Hepatocyte (in vitro differentiated cells): ENCODE measurements at regions not wholly inside any gene's neighbourhood (a gene's known extent, or its start where the extent isn't known, plus 50 kb on each side); places are given as distances from the start of the nearest gene placed in this dataset.
"Not testable (repeated sequence)": the region's sequence is repeated elsewhere in the genome, so short reads cannot be mapped to it uniquely, and the experiment has no call there.

Source experiments
- DNase-seq: peaks from one replicate; pipeline ENCODE4 v3.0.0-alpha.2; 2016; ENCODE audit warnings: low spot score
- H2AFZ ChIP-seq: fragments of 200-600 bp; sonication (generic); 2 replicates; pipeline ENCODE4 v1.6.0; 2016; ENCODE audit warnings: antibody characterized with exemption, mild to moderate bottlenecking
- H3K27ac ChIP-seq: fragments of 200-600 bp; sonication (generic); 2 replicates; pipeline ENCODE4 v1.5.1; 2016; ENCODE audit warnings: mild to moderate bottlenecking
- H3K27me3 ChIP-seq: fragments of 200-600 bp; sonication (generic); 2 replicates; pipeline ENCODE4 v1.6.1; 2016
- H3K36me3 ChIP-seq: fragments of 200-600 bp; sonication (generic); replicated peaks from 2 replicates; pipeline ENCODE4 v1.5.1; 2016; ENCODE audit warnings: low read depth; ENCODE audit not compliant: insufficient read depth
- H3K4me1 ChIP-seq: fragments of 200-600 bp; sonication (generic); 2 replicates; pipeline ENCODE4 v1.5.1; 2016; ENCODE audit warnings: mild to moderate bottlenecking, moderate library complexity; ENCODE audit not compliant: insufficient read depth
- H3K4me2 ChIP-seq: fragments of 200-600 bp; sonication (generic); 2 replicates; pipeline ENCODE4 v1.6.0; 2016
- H3K4me3 ChIP-seq: fragments of 200-600 bp; sonication (generic); 2 replicates; pipeline ENCODE4 v1.5.1; 2016; ENCODE audit warnings: mild to moderate bottlenecking
- H3K79me2 ChIP-seq: fragments of 200-600 bp; sonication (generic); 2 replicates; pipeline ENCODE4 v1.6.0; 2017; ENCODE audit warnings: mild to moderate bottlenecking
- H3K9me2 ChIP-seq: fragments of 200-600 bp; sonication (generic); replicated peaks from 2 replicates; pipeline ENCODE4 v1.6.0; 2017; ENCODE audit warnings: mild to moderate bottlenecking; ENCODE audit not compliant: insufficient read depth
- H3K9me3 ChIP-seq: fragments of 200-600 bp; sonication (generic); 2 replicates; pipeline ENCODE4 v1.5.1; 2016; ENCODE audit warnings: low read depth, mild to moderate bottlenecking
- H4K20me1 ChIP-seq: fragments of 200-600 bp; sonication (generic); 2 replicates; pipeline ENCODE4 v1.6.0; 2016; ENCODE audit warnings: mild to moderate bottlenecking; ENCODE audit not compliant: insufficient read depth, poor library complexity, severe bottlenecking
- CTCF ChIP-seq: fragments of 200-600 bp; sonication (generic); IDR thresholded peaks from 2 replicates; pipeline ENCODE4 v1.5.1; 2016; ENCODE audit warnings: antibody characterized with exemption, mild to moderate bottlenecking; ENCODE audit not compliant: poor library complexity
- EZH2 ChIP-seq: fragments of 200-600 bp; sonication (generic); IDR thresholded peaks from 2 replicates; pipeline ENCODE4 v1.6.1; 2016; ENCODE audit warnings: antibody characterized with exemption, mild to moderate bottlenecking, borderline replicate concordance
- EZH2phosphoT487 ChIP-seq: fragments of 200-600 bp; sonication (generic); IDR thresholded peaks from one replicate; pipeline ENCODE4 v1.6.1; 2018; ENCODE audit warnings: antibody characterized with exemption, mild to moderate bottlenecking, low read depth, moderate library complexity; ENCODE audit not compliant: unreplicated experiment, severe bottlenecking
- WGBS: methylation state at CpG from one replicate; pipeline ENCODE4 v1.1.6; 2016; ENCODE audit warnings: low lambda C conversion rate; ENCODE audit errors: missing lambda C conversion rate; 5-methylcytosine and 5-hydroxymethylcytosine counted together

GRCh38 chr4:54402880-54403480 is 173.9 kb downstream of the PDGFRA start:
- H3K9me2 ChIP-seq: no peaks in the 10 kb centered on the region
- 91% methylated on average over 14 of the region's 15 CpGs for WGBS
- H3K79me2 ChIP-seq: no peaks in the 10 kb centered on the region
- peaks cover 5% of the 10 kb centered on the region for H3K4me1 ChIP-seq
- H3K9me3 ChIP-seq: no peaks in the 10 kb centered on the region
- H3K27me3 ChIP-seq: no peaks in the 10 kb centered on the region
- H3K4me3 ChIP-seq: no peak overlapping the region
- no peaks in the 10 kb centered on the region for H4K20me1 ChIP-seq
- H3K4me2 ChIP-seq: no peak overlapping the region
- TF ChIP-seq CTCF (no peak), EZH2phosphoT487 (no peak), EZH2 (no peak)
- H3K27ac ChIP-seq: no peak overlapping the region
- H2AFZ ChIP-seq: no peak overlapping the region
- no peaks in the 10 kb centered on the region for H3K36me3 ChIP-seq
- DNase-seq: no peak

GRCh38 chr4:54403700-54404453 is 174.8 kb downstream of the PDGFRA start:
- Histone ChIP-seq H3K79me2 (no peaks in the 10 kb centered on the region), H3K4me2 (no peak overlapping the region), H3K4me1 (peaks cover 5% of the 10 kb centered on the region), H3K27me3 (no peaks in the 10 kb centered on the region), H3K9me3 (no peaks in the 10 kb centered on the region), H3K27ac (no peak overlapping the region), H2AFZ (no peak overlapping the region), H3K9me2 (no peaks in the 10 kb centered on the region), H3K36me3 (no peaks in the 10 kb centered on the region), H4K20me1 (no peaks in the 10 kb centered on the region), H3K4me3 (no peak overlapping the region)
- TF ChIP-seq EZH2 (no peak), CTCF (no peak), EZH2phosphoT487 (no peak)
- 93% methylated on average over 5 of the region's 5 CpGs for WGBS
- DNase-seq: no peak

GRCh38 chr4:54409270-54409817 is 180.3 kb downstream of the PDGFRA start:
- not testable (repeated sequence) for H3K4me1 ChIP-seq, H3K27ac ChIP-seq, DNase-seq, H3K9me3 ChIP-seq, H3K4me3 ChIP-seq, H2AFZ ChIP-seq, H3K4me2 ChIP-seq, H3K9me2 ChIP-seq, H3K27me3 ChIP-seq, H4K20me1 ChIP-seq, H3K79me2 ChIP-seq, H3K36me3 ChIP-seq
- WGBS: 82% methylated on average over 7 of the region's 7 CpGs

GRCh38 chr4:54414545-54414944 is 185.5 kb downstream of the PDGFRA start:
- Histone ChIP-seq H3K27ac (no peak overlapping the region), H3K4me1 (no peaks in the 10 kb centered on the region), H3K9me3 (no peaks in the 10 kb centered on the region), H3K79me2 (no peaks in the 10 kb centered on the region), H4K20me1 (no peaks in the 10 kb centered on the region), H3K27me3 (no peaks in the 10 kb centered on the region), H3K4me3 (no peak overlapping the region), H2AFZ (no peak overlapping the region), H3K36me3 (no peaks in the 10 kb centered on the region), H3K9me2 (no peaks in the 10 kb centered on the region), H3K4me2 (no peak overlapping the region)
- no peak for DNase-seq
- TF ChIP-seq EZH2 (no peak), EZH2phosphoT487 (no peak), CTCF (no peak)
